ENCODE measurements at regions not wholly inside any gene's neighbourhood (a gene's known extent, or its start where the extent isn't known, plus 50 kb on each side); places are given as distances from the start of the nearest gene placed in this dataset.

DNA sequence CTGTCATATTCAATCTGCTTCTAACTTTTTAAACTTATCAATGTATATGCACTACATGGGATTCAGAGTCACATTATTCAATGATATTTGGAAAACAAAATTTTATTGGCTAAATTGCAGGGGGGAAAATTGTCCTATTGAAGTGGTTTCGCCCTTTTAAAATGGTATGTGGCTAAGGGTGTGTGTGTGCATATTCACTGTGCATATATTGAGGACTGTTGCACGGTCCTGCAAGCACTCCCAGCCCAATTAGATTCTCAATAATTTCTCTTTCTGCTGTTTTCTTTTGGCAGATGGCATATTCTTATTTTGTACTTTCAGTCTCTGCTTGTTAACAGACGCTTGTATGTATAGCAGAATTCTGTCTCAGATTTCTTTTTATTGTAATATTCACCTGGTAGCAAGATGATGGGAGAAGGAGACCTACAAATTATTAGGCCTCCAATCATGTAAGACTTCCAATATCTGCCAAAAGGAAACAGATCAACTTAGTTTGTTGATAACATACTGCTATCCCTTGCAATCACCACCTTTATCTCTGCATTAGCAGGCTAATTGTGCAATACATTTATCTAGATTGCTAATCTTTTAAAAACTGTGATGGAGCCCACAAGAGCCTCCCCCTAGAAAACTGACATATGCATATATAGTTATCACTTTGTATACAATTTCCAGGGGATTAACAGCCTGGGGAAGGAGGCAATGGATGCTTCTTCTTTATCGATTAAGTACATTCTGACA, 411.5 kb downstream of the PLK2 start:
- H3K4me3 ChIP-seq (ENCODE audit: insufficient read length, low read depth): no peak overlapping the region
- H3K4me1 ChIP-seq (ENCODE audit: insufficient read depth, insufficient read length): no peaks in the 10 kb centered on the region
- H3K9ac ChIP-seq (ENCODE audit: insufficient read length, low read depth): no peak overlapping the region
- H3K27me3 ChIP-seq (ENCODE audit: insufficient read depth, insufficient read length): no peaks in the 10 kb centered on the region
- no peaks in the 10 kb centered on the region for H3K9me3 ChIP-seq (ENCODE audit: insufficient read depth, low read length)
- no peaks in the 10 kb centered on the region for H3K36me3 ChIP-seq (ENCODE audit: insufficient read depth, insufficient read length, low read length)
- DNase-seq (ENCODE audit: low read depth, low spot score): no peak
- TF ChIP-seq YY1 (IDR thresholded peaks at IDR 0.05; ENCODE audit: insufficient read depth, insufficient read length) (no peak), ZNF274 (IDR thresholded peaks at IDR 0.05; ENCODE audit: low read depth, low read length) (no peak), SUZ12 (IDR thresholded peaks at IDR 0.05; ENCODE audit: extremely low read depth, insufficient read depth, insufficient read length) (no peak)

DNA sequence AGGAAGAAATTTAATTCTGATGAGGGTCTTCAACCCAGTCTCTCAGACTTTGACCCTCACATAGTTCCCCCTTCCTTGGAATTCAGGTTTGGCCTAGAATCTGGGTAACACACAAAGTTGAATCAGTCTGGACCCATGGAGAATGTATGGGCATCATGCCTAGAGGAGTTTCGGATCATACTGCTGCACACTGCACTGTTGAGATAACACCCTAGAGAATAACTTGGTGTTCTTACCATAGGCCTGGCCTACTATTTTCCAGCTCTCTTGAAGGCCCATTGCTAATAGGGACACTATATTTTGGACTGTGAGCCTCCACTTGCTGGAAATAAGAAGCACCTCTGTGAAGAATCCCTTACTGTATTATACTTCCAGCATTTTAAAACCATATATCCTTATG, 413.5 kb downstream of the PLK2 start:
- TF ChIP-seq YY1 (IDR thresholded peaks at IDR 0.05; ENCODE audit: insufficient read depth, insufficient read length) (no peak), SUZ12 (IDR thresholded peaks at IDR 0.05; ENCODE audit: extremely low read depth, insufficient read depth, insufficient read length) (no peak), ZNF274 (IDR thresholded peaks at IDR 0.05; ENCODE audit: low read depth, low read length) (no peak)
- H3K27me3 ChIP-seq (ENCODE audit: insufficient read depth, insufficient read length): no peaks in the 10 kb centered on the region
- no peak for DNase-seq (ENCODE audit: low read depth, low spot score)
- H3K4me3 ChIP-seq (ENCODE audit: insufficient read length, low read depth): no peak overlapping the region
- H3K9ac ChIP-seq (ENCODE audit: insufficient read length, low read depth): no peak overlapping the region
- H3K9me3 ChIP-seq (ENCODE audit: insufficient read depth, low read length): no peaks in the 10 kb centered on the region
- H3K36me3 ChIP-seq (ENCODE audit: insufficient read depth, insufficient read length, low read length): no peaks in the 10 kb centered on the region
- H3K4me1 ChIP-seq (ENCODE audit: insufficient read depth, insufficient read length): no peaks in the 10 kb centered on the region

DNA sequence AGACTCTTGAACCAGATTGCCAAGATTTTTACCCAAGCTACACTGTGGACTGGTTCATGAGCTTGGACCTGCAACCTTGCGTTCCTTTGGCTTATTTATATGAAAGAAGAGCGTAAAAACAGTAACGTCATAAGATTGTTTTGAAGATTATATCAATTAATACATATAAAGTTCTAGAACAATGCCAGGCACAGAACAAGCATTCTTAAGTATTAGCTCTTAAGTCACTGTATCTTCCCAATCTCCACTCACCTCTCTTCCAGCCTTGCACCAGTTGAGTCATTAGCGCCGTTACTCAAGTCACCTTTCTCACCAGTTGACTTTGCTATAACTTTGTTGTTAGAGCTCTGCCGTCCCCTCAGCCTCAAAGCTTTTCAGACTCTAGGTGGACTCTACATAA, 415.7 kb downstream of the PLK2 start:
- H3K36me3 ChIP-seq (ENCODE audit: insufficient read depth, insufficient read length, low read length): no peaks in the 10 kb centered on the region
- H3K4me1 ChIP-seq (ENCODE audit: insufficient read depth, insufficient read length): no peaks in the 10 kb centered on the region
- TF ChIP-seq SUZ12 (IDR thresholded peaks at IDR 0.05; ENCODE audit: extremely low read depth, insufficient read depth, insufficient read length): no peak
- DNase-seq (ENCODE audit: low read depth, low spot score): no peak
- H3K27me3 ChIP-seq (ENCODE audit: insufficient read depth, insufficient read length): no peaks in the 10 kb centered on the region
- H3K9me3 ChIP-seq (ENCODE audit: insufficient read depth, low read length): no peaks in the 10 kb centered on the region
- no peak overlapping the region for H3K9ac ChIP-seq (ENCODE audit: insufficient read length, low read depth)
- no peak overlapping the region for H3K4me3 ChIP-seq (ENCODE audit: insufficient read length, low read depth)

DNA sequence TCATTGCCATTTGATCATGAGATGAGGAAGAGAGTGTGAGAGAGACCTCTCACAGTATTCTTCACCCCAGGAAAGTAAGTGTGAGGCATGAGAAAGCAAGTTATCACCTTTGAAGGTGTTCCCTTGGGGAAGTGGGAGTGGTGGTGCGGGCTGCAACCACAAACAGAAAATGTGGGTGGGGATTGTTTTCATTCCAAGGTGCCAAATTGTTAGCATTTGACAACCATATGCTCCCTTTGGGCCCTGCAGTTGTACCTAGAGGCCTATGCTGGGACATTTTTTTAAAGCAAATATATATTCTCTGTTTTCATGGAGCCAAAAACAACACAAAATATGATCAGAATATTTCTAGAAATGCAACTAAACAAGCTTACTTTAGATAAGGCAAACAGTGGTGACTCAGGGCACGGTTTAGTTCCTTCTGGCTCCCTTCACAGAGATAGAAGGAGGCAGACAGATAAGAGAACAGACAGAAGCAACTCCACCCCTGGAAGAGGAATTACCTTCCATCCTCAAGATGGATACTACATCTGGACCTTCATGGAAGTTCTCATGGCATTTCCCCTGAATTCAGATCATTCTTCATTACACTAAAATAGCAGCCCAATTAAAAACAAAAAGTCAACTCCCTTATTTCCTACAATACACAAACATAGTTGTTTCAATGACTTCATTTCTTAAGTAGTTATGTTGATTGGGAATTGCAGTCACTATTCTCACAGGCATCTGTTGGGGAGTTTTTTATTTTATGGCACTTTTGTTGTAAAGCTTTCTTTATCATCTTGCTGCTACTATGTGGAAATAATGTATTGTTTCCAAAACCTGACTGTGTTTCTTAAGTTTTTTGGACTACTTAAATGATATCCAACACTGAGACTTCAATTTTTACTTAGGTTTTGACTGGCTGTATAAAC, 416.6 kb downstream of the PLK2 start:
- Histone ChIP-seq H3K9me3 (ENCODE audit: insufficient read depth, low read length) (no peaks in the 10 kb centered on the region), H3K4me1 (ENCODE audit: insufficient read depth, insufficient read length) (no peaks in the 10 kb centered on the region), H3K27me3 (ENCODE audit: insufficient read depth, insufficient read length) (no peaks in the 10 kb centered on the region), H3K36me3 (ENCODE audit: insufficient read depth, insufficient read length, low read length) (no peaks in the 10 kb centered on the region), H3K4me3 (ENCODE audit: insufficient read length, low read depth) (no peak overlapping the region), H3K9ac (ENCODE audit: insufficient read length, low read depth) (no peak overlapping the region)
- no peak for DNase-seq (ENCODE audit: low read depth, low spot score)
- TF ChIP-seq ZNF274 (IDR thresholded peaks at IDR 0.05; ENCODE audit: low read depth, low read length) (no peak), YY1 (IDR thresholded peaks at IDR 0.05; ENCODE audit: insufficient read depth, insufficient read length) (no peak), SUZ12 (IDR thresholded peaks at IDR 0.05; ENCODE audit: extremely low read depth, insufficient read depth, insufficient read length) (no peak)

DNA sequence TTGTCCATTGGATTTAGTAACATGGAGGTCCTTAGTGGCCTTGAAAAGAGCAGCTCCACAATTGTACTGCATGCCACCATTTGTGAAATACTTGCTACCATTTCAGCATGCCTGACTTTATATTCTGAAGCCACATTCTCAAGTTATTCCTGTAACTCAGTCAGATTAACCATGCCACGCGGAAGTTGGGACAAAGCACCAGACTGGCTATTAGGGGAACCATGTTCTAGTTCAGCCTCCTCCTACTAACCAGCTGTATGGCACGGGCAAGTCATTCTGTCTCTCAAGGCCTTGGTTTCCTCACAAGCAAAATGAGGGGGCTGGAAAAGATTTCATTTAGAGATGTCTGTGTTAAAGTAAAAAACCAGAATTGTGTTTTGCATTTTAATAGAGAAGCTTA, 418.0 kb downstream of the PLK2 start:
- DNase-seq (ENCODE audit: low read depth, low spot score): no peak
- Histone ChIP-seq H3K36me3 (ENCODE audit: insufficient read depth, insufficient read length, low read length) (no peaks in the 10 kb centered on the region), H3K4me1 (ENCODE audit: insufficient read depth, insufficient read length) (no peaks in the 10 kb centered on the region), H3K9ac (ENCODE audit: insufficient read length, low read depth) (no peak overlapping the region), H3K27me3 (ENCODE audit: insufficient read depth, insufficient read length) (no peaks in the 10 kb centered on the region), H3K4me3 (ENCODE audit: insufficient read length, low read depth) (no peak overlapping the region), H3K9me3 (ENCODE audit: insufficient read depth, low read length) (no peaks in the 10 kb centered on the region)
- TF ChIP-seq YY1 (IDR thresholded peaks at IDR 0.05; ENCODE audit: insufficient read depth, insufficient read length): no peak
- TF ChIP-seq SUZ12 (IDR thresholded peaks at IDR 0.05; ENCODE audit: extremely low read depth, insufficient read depth, insufficient read length): no peak
- TF ChIP-seq ZNF274 (IDR thresholded peaks at IDR 0.05; ENCODE audit: low read depth, low read length): no peak

DNA sequence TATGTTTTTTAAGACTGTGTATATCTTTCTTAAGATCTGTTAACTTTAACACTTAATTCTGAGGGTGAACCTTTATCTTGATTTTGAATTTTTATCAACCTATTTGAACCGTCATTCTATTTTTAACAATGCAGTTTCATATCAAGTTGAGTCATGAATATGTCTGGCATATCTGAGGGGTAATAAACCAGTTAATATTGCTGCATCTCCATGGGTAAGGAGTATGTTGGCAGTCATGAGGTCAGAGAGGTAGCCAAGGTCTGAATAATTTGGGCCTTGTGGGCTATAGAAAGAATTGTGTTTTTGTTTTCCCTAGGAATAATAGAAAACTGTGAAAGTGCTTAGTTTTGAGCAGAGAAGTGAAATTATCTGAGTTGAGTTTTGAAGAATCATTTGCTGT, 419.0 kb downstream of the PLK2 start:
- Histone ChIP-seq H3K36me3 (ENCODE audit: insufficient read depth, insufficient read length, low read length) (no peaks in the 10 kb centered on the region), H3K4me1 (ENCODE audit: insufficient read depth, insufficient read length) (no peaks in the 10 kb centered on the region), H3K9ac (ENCODE audit: insufficient read length, low read depth) (no peak overlapping the region), H3K27me3 (ENCODE audit: insufficient read depth, insufficient read length) (no peaks in the 10 kb centered on the region), H3K9me3 (ENCODE audit: insufficient read depth, low read length) (no peaks in the 10 kb centered on the region), H3K4me3 (ENCODE audit: insufficient read length, low read depth) (no peak overlapping the region)
- DNase-seq (ENCODE audit: low read depth, low spot score): no peak
- TF ChIP-seq ZNF274 (IDR thresholded peaks at IDR 0.05; ENCODE audit: low read depth, low read length) (no peak), YY1 (IDR thresholded peaks at IDR 0.05; ENCODE audit: insufficient read depth, insufficient read length) (no peak), SUZ12 (IDR thresholded peaks at IDR 0.05; ENCODE audit: extremely low read depth, insufficient read depth, insufficient read length) (no peak)

DNA sequence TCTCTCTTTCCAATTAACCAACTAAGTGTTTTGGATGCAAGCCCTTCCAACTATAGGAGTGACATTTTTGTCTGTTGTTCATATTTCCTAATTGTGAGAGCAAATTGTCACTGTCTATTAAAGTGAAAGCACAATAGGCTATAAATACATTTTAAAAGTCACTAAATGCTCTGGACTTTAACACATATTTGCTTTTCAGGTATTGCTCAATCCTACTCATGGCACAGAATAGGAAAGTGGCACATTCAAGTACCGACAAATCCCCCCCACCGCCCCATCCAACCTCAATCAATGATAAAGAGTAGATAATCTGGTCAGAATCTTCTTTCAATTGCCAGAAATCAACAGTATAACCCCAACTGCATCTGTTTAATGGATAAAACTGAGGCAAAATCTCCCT, 419.8 kb downstream of the PLK2 start:
- no peak for TF ChIP-seq ZNF274 (IDR thresholded peaks at IDR 0.05; ENCODE audit: low read depth, low read length)
- TF ChIP-seq YY1 (IDR thresholded peaks at IDR 0.05; ENCODE audit: insufficient read depth, insufficient read length): no peak
- TF ChIP-seq SUZ12 (IDR thresholded peaks at IDR 0.05; ENCODE audit: extremely low read depth, insufficient read depth, insufficient read length): no peak
- Histone ChIP-seq H3K36me3 (ENCODE audit: insufficient read depth, insufficient read length, low read length) (no peaks in the 10 kb centered on the region), H3K27me3 (ENCODE audit: insufficient read depth, insufficient read length) (no peaks in the 10 kb centered on the region), H3K4me1 (ENCODE audit: insufficient read depth, insufficient read length) (no peaks in the 10 kb centered on the region), H3K4me3 (ENCODE audit: insufficient read length, low read depth) (no peak overlapping the region), H3K9me3 (ENCODE audit: insufficient read depth, low read length) (no peaks in the 10 kb centered on the region), H3K9ac (ENCODE audit: insufficient read length, low read depth) (no peak overlapping the region)
- DNase-seq (ENCODE audit: low read depth, low spot score): no peak
